GM18505 (cell line): ENCODE measurements at regions not wholly inside any gene's neighbourhood (a gene's known extent, or its start where the extent isn't known, plus 50 kb on each side); places are given as distances from the start of the nearest gene placed in this dataset.
"Not testable (repeated sequence)": the region's sequence is repeated elsewhere in the genome, so short reads cannot be mapped to it uniquely, and the experiment has no call there.

Source experiments
- ATAC-seq: cut with Tn5 transposase; IDR thresholded peaks from one replicate; pipeline ENCODE4 v1.9.1; 2021; ENCODE audit not compliant: unreplicated experiment
- POLR2A ChIP-seq: IDR thresholded peaks from 4 replicates; pipeline ENCODE4 v1.6.1; 2011; ENCODE audit warnings: borderline replicate concordance; ENCODE audit not compliant: insufficient read depth, insufficient read length; ENCODE audit errors: extremely low read depth

DNA sequence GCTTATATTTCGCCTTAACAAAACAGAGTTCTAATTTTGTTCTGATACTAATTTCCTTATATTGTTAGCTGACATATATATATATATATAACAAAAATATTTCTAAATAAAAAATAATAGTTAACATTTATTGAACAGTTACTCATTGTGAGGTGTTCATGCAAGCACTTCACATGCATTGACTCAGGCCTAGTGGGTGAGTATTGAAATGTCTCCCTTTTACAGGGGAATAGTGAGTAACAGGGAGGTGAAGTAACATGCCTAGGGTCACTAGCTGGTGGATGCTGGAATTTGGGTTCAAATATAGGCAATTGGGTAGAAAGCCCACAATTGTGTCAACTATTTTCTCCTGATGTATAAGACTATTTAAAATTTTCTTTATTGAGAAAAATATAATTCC, 102.6 kb upstream of the ZPLD1 start:
- no peak for ATAC-seq
- no peak for TF ChIP-seq POLR2A

- no peak for ATAC-seq
- TF ChIP-seq POLR2A, result no peak
These were observed 101.9 kb upstream of the ZPLD1 start for GRCh38 chr3:102332934-102333333.

- ATAC-seq, result no peak
- no peak for TF ChIP-seq POLR2A
These were observed 98.7 kb upstream of the ZPLD1 start for GRCh38 chr3:102336130-102336529.

DNA sequence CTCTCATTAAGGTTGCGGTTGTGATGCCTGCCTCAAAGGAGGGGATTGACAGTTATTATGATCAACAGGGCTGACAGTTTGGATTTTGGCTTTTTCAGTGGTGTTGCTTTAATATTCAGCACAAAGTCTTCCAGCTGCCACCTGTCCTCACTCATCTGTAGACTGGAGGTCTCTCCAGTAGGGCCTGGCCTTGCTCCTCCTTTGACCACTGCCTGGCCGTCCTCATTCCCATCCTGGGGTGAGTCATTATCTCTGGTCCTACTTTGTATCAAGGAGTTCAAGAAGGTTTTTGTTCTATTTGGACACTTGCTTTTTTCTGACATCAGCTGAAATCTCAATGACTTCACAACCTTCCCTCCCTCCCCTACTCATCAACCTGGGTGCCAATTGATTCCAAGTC, 95.1 kb upstream of the ZPLD1 start:
- no peak for TF ChIP-seq POLR2A
- no peak for ATAC-seq

GRCh38 chr3:102346897-102347296, 87.9 kb upstream of the ZPLD1 start:
- no peak for TF ChIP-seq POLR2A
- no peak for ATAC-seq

- ATAC-seq, result no peak
- no peak for TF ChIP-seq POLR2A
These were observed 85.9 kb upstream of the ZPLD1 start for GRCh38 chr3:102348904-102349303.

DNA sequence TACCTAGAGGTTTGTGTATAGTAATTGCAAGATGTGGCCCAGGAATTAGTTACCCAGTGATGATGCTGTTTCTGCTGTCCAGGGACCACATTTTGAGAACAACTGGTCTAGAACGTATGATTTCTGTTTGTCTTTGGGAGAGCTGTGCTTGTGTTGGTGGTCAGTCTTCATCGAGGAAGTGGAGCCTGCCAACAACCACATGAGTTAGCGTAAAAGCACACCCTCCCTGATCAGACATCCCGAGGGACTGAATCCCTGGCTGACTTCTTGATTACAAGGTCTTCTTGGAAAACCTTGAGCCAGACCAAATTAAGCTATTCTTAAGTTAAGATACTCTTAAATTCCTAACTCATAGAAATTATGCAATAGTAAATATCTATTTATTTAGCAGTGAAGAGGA, 81.7 kb upstream of the ZPLD1 start:
- ATAC-seq, result no peak
- TF ChIP-seq POLR2A, result no peak

- ATAC-seq, result no peak
- no peak for TF ChIP-seq POLR2A
These were observed 81.0 kb upstream of the ZPLD1 start for GRCh38 chr3:102353805-102354204.

DNA sequence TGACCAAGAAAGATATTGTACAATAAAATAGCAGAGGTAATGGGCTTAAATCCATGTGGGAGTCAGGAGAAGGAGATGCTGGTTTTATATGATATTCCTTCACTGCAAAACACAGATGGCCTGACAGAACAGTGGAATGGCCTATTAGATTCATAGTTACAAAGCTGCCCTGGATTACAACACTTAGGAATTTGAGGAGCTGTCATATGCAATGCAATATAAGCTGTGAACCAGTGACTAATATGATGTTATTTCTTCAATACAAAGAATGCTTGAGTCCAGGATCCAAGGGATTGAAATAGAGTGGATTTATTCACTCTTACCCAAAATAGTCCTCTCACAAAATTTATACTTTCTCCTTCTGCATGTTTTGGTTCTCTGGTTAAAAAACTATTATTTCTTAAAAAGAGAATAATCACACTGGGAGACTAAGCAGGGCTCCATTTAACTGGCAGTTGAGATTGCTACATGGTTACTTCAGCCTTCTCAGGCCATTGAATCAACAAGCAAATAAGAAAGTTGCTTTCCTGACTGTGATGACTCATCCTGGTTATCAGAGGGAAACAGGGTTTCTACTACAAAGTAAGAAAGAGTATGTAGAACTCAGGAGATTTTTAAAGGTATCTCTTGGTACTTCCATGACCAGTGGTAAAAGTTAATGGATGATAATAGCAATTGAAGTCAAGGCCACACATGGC, 79.8 kb upstream of the ZPLD1 start:
- ATAC-seq, result peak; percentile 52
- no peak for TF ChIP-seq POLR2A

- no peak for ATAC-seq
- no peak for TF ChIP-seq POLR2A
These were observed 78.3 kb upstream of the ZPLD1 start for GRCh38 chr3:102356506-102356905.

- not testable (repeated sequence) for ATAC-seq
These were observed 77.5 kb upstream of the ZPLD1 start for GRCh38 chr3:102357313-102357712.

- TF ChIP-seq POLR2A, result no peak
- no peak for ATAC-seq
These were observed 74.5 kb upstream of the ZPLD1 start for GRCh38 chr3:102360183-102360860.

GRCh38 chr3:102361101-102361500, 73.7 kb upstream of the ZPLD1 start:
- TF ChIP-seq POLR2A, result no peak
- ATAC-seq, result no peak

GRCh38 chr3:102366116-102366515, 68.7 kb upstream of the ZPLD1 start:
- ATAC-seq, result not testable (repeated sequence)

DNA sequence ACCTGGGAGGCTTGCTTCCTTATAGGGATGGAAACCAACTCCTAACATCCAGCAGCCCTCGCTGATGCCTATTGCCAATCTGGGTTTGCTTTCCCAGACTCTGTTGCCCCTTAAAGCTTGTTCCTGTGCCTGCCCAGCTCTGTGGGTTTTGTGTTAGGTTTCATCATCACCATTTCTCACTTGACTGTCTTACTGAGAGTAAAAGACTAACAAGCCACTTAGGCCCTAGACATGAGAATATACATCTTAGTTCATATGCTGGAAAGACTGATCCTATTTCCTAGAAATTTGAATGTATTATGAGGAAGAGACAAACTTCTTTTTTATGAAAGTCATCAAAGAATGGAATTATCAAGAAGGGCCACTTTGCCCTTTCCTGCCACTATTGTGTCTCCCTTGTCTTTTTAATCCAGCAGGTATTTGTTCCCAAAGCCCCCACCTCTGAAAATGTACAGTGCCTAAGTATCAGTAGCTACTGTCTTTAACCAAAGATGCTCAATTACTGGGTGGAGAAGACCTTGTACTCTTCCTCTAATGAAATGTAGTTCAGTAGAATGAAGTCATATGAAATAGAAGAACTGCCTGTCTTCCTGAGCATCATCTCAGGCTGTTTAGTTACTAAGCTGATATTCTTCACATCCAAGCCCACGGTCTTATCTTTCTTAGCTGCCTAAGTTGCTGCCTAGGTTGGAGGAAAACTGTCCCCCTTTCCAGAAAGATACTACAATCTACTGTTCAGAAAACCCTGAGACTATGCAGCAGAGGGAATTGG, 59.8 kb upstream of the ZPLD1 start:
- no peak for ATAC-seq
- no peak for TF ChIP-seq POLR2A

- no peak for ATAC-seq
- TF ChIP-seq POLR2A, result no peak
These were observed 56.6 kb upstream of the ZPLD1 start for GRCh38 chr3:102378216-102378615.

DNA sequence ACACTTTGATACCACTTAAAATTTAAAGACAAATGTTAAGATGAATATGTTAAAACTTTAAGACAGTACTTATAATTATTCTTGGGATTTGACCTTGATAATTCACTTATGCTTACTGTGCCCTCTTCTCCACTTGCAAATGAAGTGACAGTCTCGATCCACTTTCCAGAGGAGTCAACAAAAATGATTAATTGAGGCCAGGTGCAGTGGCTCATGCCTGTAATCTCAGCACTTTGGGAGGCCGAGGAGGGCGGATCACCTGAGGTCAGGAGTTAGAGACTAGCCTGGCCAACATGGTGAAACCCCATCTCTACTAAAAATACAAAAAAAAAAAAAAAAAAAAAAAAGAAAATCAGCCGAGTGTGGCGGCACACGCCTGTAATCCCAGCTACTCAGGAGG, 52.6 kb upstream of the ZPLD1 start:
- ATAC-seq, result not testable (repeated sequence)
